ENCODE measurements at regions not wholly inside any gene's neighbourhood (a gene's known extent, or its start where the extent isn't known, plus 50 kb on each side); places are given as distances from the start of the nearest gene placed in this dataset.
A peak's percentile ranks its signal among the peaks of the same experiment; 100 is the strongest.

GRCh38 chr2:71798266-71799012 is 345.1 kb downstream of the DYSF start:
- H3K36me3 Mint-ChIP-seq (ENCODE audit: unreplicated experiment): no peaks in the 10 kb centered on the region
- peak overlapping the region; percentile 36 for H3K27ac Mint-ChIP-seq (ENCODE audit: unreplicated experiment)
- DNase-seq: peak; percentile 62
- H3K4me1 Mint-ChIP-seq (ENCODE audit: low read depth, unreplicated experiment): peaks cover 18% of the 10 kb centered on the region
- H3K27me3 Mint-ChIP-seq (ENCODE audit: unreplicated experiment): peaks cover 6% of the 10 kb centered on the region
- no peak overlapping the region for H3K4me3 Mint-ChIP-seq (ENCODE audit: unreplicated experiment)
- no peaks in the 10 kb centered on the region for H3K9me3 Mint-ChIP-seq (ENCODE audit: unreplicated experiment)
- peak; percentile 84 for TF ChIP-seq CTCF (IDR thresholded peaks at IDR 0.05; ENCODE audit: partially characterized antibody, unreplicated experiment)

- Mint-ChIP-seq H3K4me1 (ENCODE audit: low read depth, unreplicated experiment) (peaks cover 14% of the 10 kb centered on the region), H3K36me3 (ENCODE audit: unreplicated experiment) (no peaks in the 10 kb centered on the region), H3K4me3 (ENCODE audit: unreplicated experiment) (no peak overlapping the region), H3K9me3 (ENCODE audit: unreplicated experiment) (no peaks in the 10 kb centered on the region), H3K27ac (ENCODE audit: unreplicated experiment) (no peak overlapping the region), H3K27me3 (ENCODE audit: unreplicated experiment) (peaks cover 7% of the 10 kb centered on the region)
- TF ChIP-seq CTCF (IDR thresholded peaks at IDR 0.05; ENCODE audit: partially characterized antibody, unreplicated experiment): no peak
- DNase-seq: no peak
These were observed 343.9 kb downstream of the DYSF start for GRCh38 chr2:71797035-71797810.

GRCh38 chr2:71796174-71796593 is 342.8 kb downstream of the DYSF start:
- Mint-ChIP-seq H3K27ac (ENCODE audit: unreplicated experiment) (no peak overlapping the region), H3K4me1 (ENCODE audit: low read depth, unreplicated experiment) (peaks cover 13% of the 10 kb centered on the region)
- TF ChIP-seq CTCF (IDR thresholded peaks at IDR 0.05; ENCODE audit: partially characterized antibody, unreplicated experiment): no peak

GRCh38 chr2:71795486-71795885 is 342.1 kb downstream of the DYSF start:
- Mint-ChIP-seq H3K4me3 (ENCODE audit: unreplicated experiment) (no peak overlapping the region), H3K9me3 (ENCODE audit: unreplicated experiment) (no peaks in the 10 kb centered on the region)

More at GRCh38 chr2:71796174-71796593, 342.8 kb downstream of the DYSF start:
- no peaks in the 10 kb centered on the region for H3K9me3 Mint-ChIP-seq (ENCODE audit: unreplicated experiment)
- peak; percentile 35 for DNase-seq
- H3K36me3 Mint-ChIP-seq (ENCODE audit: unreplicated experiment): no peaks in the 10 kb centered on the region
- H3K27me3 Mint-ChIP-seq (ENCODE audit: unreplicated experiment): peaks cover 8% of the 10 kb centered on the region
- no peak overlapping the region for H3K4me3 Mint-ChIP-seq (ENCODE audit: unreplicated experiment)

More at GRCh38 chr2:71795486-71795885, 342.1 kb downstream of the DYSF start:
- no peak for TF ChIP-seq CTCF (IDR thresholded peaks at IDR 0.05; ENCODE audit: partially characterized antibody, unreplicated experiment)
- H3K27me3 Mint-ChIP-seq (ENCODE audit: unreplicated experiment): peaks cover 7% of the 10 kb centered on the region
- H3K36me3 Mint-ChIP-seq (ENCODE audit: unreplicated experiment): no peaks in the 10 kb centered on the region
- no peak overlapping the region for H3K27ac Mint-ChIP-seq (ENCODE audit: unreplicated experiment)
- DNase-seq: no peak
- peaks cover 13% of the 10 kb centered on the region for H3K4me1 Mint-ChIP-seq (ENCODE audit: low read depth, unreplicated experiment)
